HFF-Myc (cell line): ENCODE measurements at regions not wholly inside any gene's neighbourhood (a gene's known extent, or its start where the extent isn't known, plus 50 kb on each side); places are given as distances from the start of the nearest gene placed in this dataset.

ENCODE experiments used
- DNase-seq: peaks from one replicate; pipeline ENCODE4 v3.0.0-alpha.2; 2011; ENCODE audit warnings: low read depth; ENCODE audit errors: extremely low read depth
- H3K4me3 ChIP-seq: replicated peaks from 2 replicates; pipeline ENCODE4 v1.5.1; 2011; ENCODE audit warnings: low read depth, mild to moderate bottlenecking, control low read depth, low read length
- CTCF ChIP-seq: IDR thresholded peaks from 2 replicates; pipeline ENCODE4 v1.5.1; 2012; ENCODE audit warnings: mild to moderate bottlenecking, low read depth, low read length, control low read depth; ENCODE audit errors: missing control alignments

- no peak overlapping the region for H3K4me3 ChIP-seq
- TF ChIP-seq CTCF: no peak
- DNase-seq: no peak
These were observed 662.5 kb downstream of the PLA2G4A start for GRCh38 chr1:187491082-187491720.

- DNase-seq: no peak
- H3K4me3 ChIP-seq: no peak overlapping the region
- TF ChIP-seq CTCF: no peak
These were observed 669.3 kb downstream of the PLA2G4A start for GRCh38 chr1:187498028-187498427.

GRCh38 chr1:187504779-187505178 lies 676.0 kb downstream of the PLA2G4A start:
- DNase-seq: no peak
- TF ChIP-seq CTCF: no peak
- no peak overlapping the region for H3K4me3 ChIP-seq

- H3K4me3 ChIP-seq: no peak overlapping the region
- no peak for DNase-seq
- TF ChIP-seq CTCF: no peak
These were observed 680.3 kb downstream of the PLA2G4A start for GRCh38 chr1:187509091-187509490.

- no peak for TF ChIP-seq CTCF
- no peak overlapping the region for H3K4me3 ChIP-seq
- DNase-seq: no peak
These were observed 684.4 kb downstream of the PLA2G4A start for GRCh38 chr1:187513190-187513589.

GRCh38 chr1:187514110-187514509 lies 685.4 kb downstream of the PLA2G4A start:
- no peak for TF ChIP-seq CTCF
- H3K4me3 ChIP-seq: no peak overlapping the region
- no peak for DNase-seq

- no peak overlapping the region for H3K4me3 ChIP-seq
- TF ChIP-seq CTCF: no peak
- no peak for DNase-seq
These were observed 688.1 kb downstream of the PLA2G4A start for GRCh38 chr1:187516874-187517273.
